Choroid plexus epithelial cell (primary cell): ENCODE measurements at regions not wholly inside any gene's neighbourhood (a gene's known extent, or its start where the extent isn't known, plus 50 kb on each side); places are given as distances from the start of the nearest gene placed in this dataset.

ENCODE experiments used
- DNase-seq: peaks from one replicate; pipeline ENCODE4 v3.0.0-alpha.2; 2010; ENCODE audit warnings: low read depth
- H3K4me3 ChIP-seq: 2 replicates; pipeline ENCODE4 v1.5.1; 2011; ENCODE audit warnings: low read depth, mild to moderate bottlenecking, control low read depth, low read length, moderate library complexity
- TF ChIP-seq, protein P1 (sequence below): conservative IDR thresholded peaks from 2 replicates; pipeline ENCODE4 v1.5.1; 2011; ENCODE audit warnings: low read depth, mild to moderate bottlenecking, control low read depth, inconsistent platforms, low read length, moderate library complexity

DNA sequence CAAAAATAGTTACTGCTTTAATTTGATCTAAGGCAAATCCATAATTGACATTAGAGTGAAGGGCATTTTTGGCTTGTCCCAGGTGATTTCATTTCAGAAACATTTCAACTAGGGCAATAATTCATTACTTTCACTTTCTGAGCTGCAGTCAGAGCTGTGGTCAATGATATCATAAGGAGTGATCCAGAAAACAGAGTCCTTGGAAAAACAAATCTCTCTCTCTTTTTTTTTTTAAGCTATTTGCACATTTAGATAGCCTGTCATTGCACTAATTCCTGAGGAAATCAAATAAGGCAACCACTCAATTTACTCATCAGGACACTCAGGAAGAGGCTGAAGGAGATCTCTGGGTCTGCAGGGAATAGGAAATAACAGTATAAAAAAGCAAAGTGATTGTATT lies 269.5 kb upstream of the LRRC3B start:
- TF ChIP-seq, protein P1, sequence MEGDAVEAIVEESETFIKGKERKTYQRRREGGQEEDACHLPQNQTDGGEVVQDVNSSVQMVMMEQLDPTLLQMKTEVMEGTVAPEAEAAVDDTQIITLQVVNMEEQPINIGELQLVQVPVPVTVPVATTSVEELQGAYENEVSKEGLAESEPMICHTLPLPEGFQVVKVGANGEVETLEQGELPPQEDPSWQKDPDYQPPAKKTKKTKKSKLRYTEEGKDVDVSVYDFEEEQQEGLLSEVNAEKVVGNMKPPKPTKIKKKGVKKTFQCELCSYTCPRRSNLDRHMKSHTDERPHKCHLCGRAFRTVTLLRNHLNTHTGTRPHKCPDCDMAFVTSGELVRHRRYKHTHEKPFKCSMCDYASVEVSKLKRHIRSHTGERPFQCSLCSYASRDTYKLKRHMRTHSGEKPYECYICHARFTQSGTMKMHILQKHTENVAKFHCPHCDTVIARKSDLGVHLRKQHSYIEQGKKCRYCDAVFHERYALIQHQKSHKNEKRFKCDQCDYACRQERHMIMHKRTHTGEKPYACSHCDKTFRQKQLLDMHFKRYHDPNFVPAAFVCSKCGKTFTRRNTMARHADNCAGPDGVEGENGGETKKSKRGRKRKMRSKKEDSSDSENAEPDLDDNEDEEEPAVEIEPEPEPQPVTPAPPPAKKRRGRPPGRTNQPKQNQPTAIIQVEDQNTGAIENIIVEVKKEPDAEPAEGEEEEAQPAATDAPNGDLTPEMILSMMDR, result no peak
- no peak overlapping the region for H3K4me3 ChIP-seq
- no peak for DNase-seq

DNA sequence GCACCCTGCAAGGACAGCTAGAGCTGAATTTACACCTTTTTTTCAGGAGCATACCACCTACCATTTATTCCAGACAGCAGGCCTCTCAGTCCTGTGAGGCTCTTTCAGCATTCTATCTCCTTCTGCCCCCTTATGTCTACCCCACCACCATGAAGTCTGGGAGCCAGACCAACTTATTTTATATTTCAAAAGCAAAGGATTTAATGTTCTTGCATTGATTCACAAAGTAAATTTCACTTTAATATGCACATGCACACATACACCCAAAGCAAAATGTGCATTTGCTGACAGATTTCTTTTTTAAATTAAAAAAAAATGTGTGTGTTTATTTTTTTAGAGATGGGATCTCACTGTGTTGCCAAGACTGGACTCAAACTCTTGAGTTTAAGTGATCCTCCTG lies 264.2 kb upstream of the LRRC3B start:
- no peak overlapping the region for H3K4me3 ChIP-seq
- no peak for DNase-seq
- TF ChIP-seq, protein P1, result no peak

GRCh38 chr3:26365706-26366105 lies 256.9 kb upstream of the LRRC3B start:
- H3K4me3 ChIP-seq, result no peak overlapping the region
- TF ChIP-seq, protein P1, result no peak
- DNase-seq, result no peak

DNA sequence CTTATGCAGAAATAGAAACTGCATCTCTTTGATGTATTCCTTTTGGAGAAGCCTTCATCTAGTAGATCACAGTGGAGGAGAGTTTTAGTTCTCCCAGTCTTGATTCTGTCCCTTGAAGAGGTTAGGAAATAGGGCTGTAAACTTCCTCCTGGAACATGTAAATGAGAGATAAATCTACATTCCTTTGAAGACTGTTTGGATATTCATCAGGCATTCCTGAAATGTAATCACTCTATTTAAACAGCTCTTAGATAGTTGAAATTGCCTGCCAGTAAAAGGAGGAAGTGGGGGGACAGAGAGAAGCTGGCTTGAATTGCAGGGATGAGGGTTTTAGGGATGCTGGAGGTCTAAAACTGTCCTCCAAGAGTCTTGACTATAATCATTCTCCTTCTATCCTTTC lies 254.3 kb upstream of the LRRC3B start:
- no peak for DNase-seq
- H3K4me3 ChIP-seq, result no peak overlapping the region
- TF ChIP-seq, protein P1, result no peak

- DNase-seq, result no peak
- TF ChIP-seq, protein P1, result no peak
- no peak overlapping the region for H3K4me3 ChIP-seq
Observed at GRCh38 chr3:26369133-26369532, 253.4 kb upstream of the LRRC3B start.

DNA sequence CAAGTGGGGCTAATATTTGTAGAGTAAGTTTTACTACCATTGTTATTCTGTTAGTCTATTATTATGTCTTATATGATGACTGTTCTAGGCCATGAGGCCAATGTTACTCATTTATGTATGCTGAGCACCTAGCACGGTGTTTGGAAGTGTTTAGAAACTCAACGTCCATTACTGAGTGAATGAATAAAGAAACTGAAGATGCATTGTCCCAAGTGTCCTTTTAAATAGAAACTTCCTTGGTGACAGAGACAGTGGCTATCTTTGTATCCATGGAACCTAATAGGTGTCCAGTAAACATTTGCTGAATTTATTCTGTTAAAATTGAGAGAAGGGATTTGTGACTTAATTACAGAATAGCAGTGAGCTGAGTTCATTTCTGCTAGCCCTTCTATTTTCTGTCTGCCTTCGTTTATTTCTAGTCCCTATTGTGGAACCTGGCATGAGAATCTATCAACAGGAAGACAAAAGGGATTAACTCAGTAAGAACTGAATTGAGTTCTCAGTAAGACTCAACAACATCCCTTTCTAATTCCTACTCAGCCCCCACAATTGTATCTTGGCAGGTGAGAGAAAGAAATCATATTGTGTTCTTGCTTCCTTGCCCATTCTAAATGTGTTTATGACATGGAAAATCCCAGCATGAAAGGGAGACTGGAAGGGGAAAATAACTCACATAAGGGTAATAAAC lies 246.6 kb upstream of the LRRC3B start:
- DNase-seq, result no peak
- no peak overlapping the region for H3K4me3 ChIP-seq
- TF ChIP-seq, protein P1, result no peak

DNA sequence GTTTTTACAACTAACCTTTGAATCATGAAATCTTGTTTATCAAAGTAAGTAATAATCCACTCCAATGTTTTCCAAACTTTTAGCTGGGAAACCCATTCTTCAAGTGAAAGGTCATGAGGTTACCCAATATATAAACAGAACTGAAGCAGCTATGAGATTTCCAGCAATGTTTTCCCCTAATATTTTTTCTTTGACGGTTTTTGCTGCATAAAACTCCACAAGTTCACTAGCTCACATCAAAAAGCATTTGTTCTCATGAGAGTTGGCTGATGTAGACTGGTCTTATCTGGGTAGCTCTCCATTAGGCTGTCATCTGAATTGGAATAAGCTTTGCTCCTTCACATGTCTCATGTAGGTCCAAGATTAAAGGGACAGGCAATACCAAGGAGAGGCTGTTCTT lies 241.2 kb upstream of the LRRC3B start:
- no peak for DNase-seq
- TF ChIP-seq, protein P1, result no peak

More for the DNA sequence above, 241.2 kb upstream of the LRRC3B start:
- H3K4me3 ChIP-seq, result no peak overlapping the region
